Skeletal muscle tissue (tissue), 1 donor: ENCODE measurements at regions not wholly inside any gene's neighbourhood (a gene's known extent, or its start where the extent isn't known, plus 50 kb on each side); places are given as distances from the start of the nearest gene placed in this dataset. TPM values are rescaled to one million over a fixed set of nuclear protein-coding genes. Genes with fewer than 3 reads are reported as not detected.

Experiments
- small RNA-seq: library from RNA; depleted of rRNA; stranded (forward); fragments of <200 nt; gene quantifications from one replicate; pipeline ENCODE3, GENCODE V24; 2014

Small RNAs in the stretch of these regions (small RNA-seq; reads per million reads assigned to genes)
- gene RN7SL151P: not detected
